Neural cell (in vitro differentiated cells): ENCODE measurements at regions not wholly inside any gene's neighbourhood (a gene's known extent, or its start where the extent isn't known, plus 50 kb on each side); places are given as distances from the start of the nearest gene placed in this dataset.

ENCODE experiments used
- H2AFZ ChIP-seq: fragments of 200-600, 300-800 bp; sonication (generic), shearing (Covaris generic); 2 replicates; pipeline ENCODE4 v1.6.0; 2014; ENCODE audit warnings: low read depth, mild to moderate bottlenecking, antibody characterized with exemption, low read length, moderate library complexity
- H3F3A ChIP-seq: fragments of 200-600 bp; shearing (Covaris generic); 2 replicates; pipeline ENCODE4 v1.6.1; 2016; ENCODE audit warnings: mild to moderate bottlenecking, moderate library complexity, mixed read lengths, antibody characterized with exemption, low read length; ENCODE audit not compliant: insufficient read depth, poor library complexity, severe bottlenecking
- H3K27ac ChIP-seq: fragments of 200-600, 300-800 bp; sonication (generic), shearing (Covaris generic); 2 replicates; pipeline ENCODE4 v1.5.1; 2014; ENCODE audit warnings: mild to moderate bottlenecking, low read length, moderate library complexity
- H3K27me3 ChIP-seq: fragments of 300-800, 200-600 bp; sonication (generic), shearing (Covaris generic); 2 replicates; pipeline ENCODE4 v1.6.0; 2014; ENCODE audit warnings: mild to moderate bottlenecking, low read depth, low read length, moderate library complexity; ENCODE audit not compliant: insufficient read depth
- H3K36me3 ChIP-seq: fragments of 300-800, 200-600 bp; sonication (generic), shearing (Covaris generic); 2 replicates; pipeline ENCODE4 v1.5.1; 2014; ENCODE audit warnings: mild to moderate bottlenecking, antibody characterized with exemption, low read length, moderate library complexity; ENCODE audit not compliant: insufficient read depth
- H3K4me2 ChIP-seq: fragments of 300-800, 200-600 bp; sonication (generic), shearing (Covaris generic); 2 replicates; pipeline ENCODE4 v1.6.0; 2014; ENCODE audit warnings: mild to moderate bottlenecking, low read length
- H3K4me3 ChIP-seq: fragments of 300-800, 200-600 bp; sonication (generic), shearing (Covaris generic); 2 replicates; pipeline ENCODE4 v1.5.1; 2014; ENCODE audit warnings: mild to moderate bottlenecking, low read length, moderate library complexity
- H3K79me2 ChIP-seq: fragments of 200-600 bp; shearing (Covaris generic); replicated peaks from 2 replicates; pipeline ENCODE4 v1.6.0; 2014; ENCODE audit warnings: mild to moderate bottlenecking, low read length, moderate library complexity; ENCODE audit not compliant: insufficient read depth
- H3K9ac ChIP-seq: fragments of 300-800, 200-600 bp; sonication (generic), shearing (Covaris generic); 2 replicates; pipeline ENCODE4 v1.6.1; 2016; ENCODE audit warnings: mild to moderate bottlenecking, low read length, mixed read lengths
- H3K9me2 ChIP-seq: fragments of 200-600 bp; shearing (Covaris generic); 2 replicates; pipeline ENCODE4 v1.6.1; 2016; ENCODE audit warnings: mild to moderate bottlenecking, low read length, mixed read lengths; ENCODE audit not compliant: insufficient read depth
- H3K9me3 ChIP-seq: fragments of 200-600, 300-800 bp; sonication (generic), shearing (Covaris generic); 2 replicates; pipeline ENCODE4 v1.6.1; 2016; ENCODE audit warnings: mild to moderate bottlenecking, mixed run types, low read length, moderate library complexity, mixed read lengths
- H4K20me1 ChIP-seq: fragments of 200-600 bp; shearing (Covaris generic); 2 replicates; pipeline ENCODE4 v1.6.1; 2016; ENCODE audit warnings: mild to moderate bottlenecking, mixed run types; ENCODE audit not compliant: insufficient read depth
- EP300 ChIP-seq: fragments of 450-650 bp; conservative IDR thresholded peaks from 2 replicates; pipeline ENCODE4 v1.6.1; 2014; ENCODE audit warnings: antibody characterized with exemption, mild to moderate bottlenecking, moderate library complexity; ENCODE audit not compliant: poor library complexity, severe bottlenecking
- EZH2 ChIP-seq: fragments of 200-600, 300-800 bp; shearing (Covaris generic), sonication (generic); IDR thresholded peaks from 2 replicates; pipeline ENCODE4 v1.6.1; 2014; ENCODE audit warnings: antibody characterized with exemption, low read length, borderline replicate concordance, mild to moderate bottlenecking; ENCODE audit not compliant: insufficient read depth, poor library complexity, severe bottlenecking
- MXI1 ChIP-seq: fragments of 450-650 bp; conservative IDR thresholded peaks from 2 replicates; pipeline ENCODE4 v1.6.1; 2014; ENCODE audit warnings: antibody characterized with exemption, mild to moderate bottlenecking; ENCODE audit not compliant: poor library complexity, severe bottlenecking
- POLR2AphosphoS5 ChIP-seq: IDR thresholded peaks from 2 replicates; pipeline ENCODE4 v1.6.1; 2012
- RAD21 ChIP-seq: fragments of 450-650 bp; conservative IDR thresholded peaks from 2 replicates; pipeline ENCODE4 v1.6.1; 2014; ENCODE audit warnings: antibody characterized with exemption, mild to moderate bottlenecking, moderate library complexity
- SMC3 ChIP-seq: fragments of 450-650 bp; conservative IDR thresholded peaks from 2 replicates; pipeline ENCODE4 v1.6.1; 2014; ENCODE audit warnings: antibody characterized with exemption, mild to moderate bottlenecking, moderate library complexity; ENCODE audit not compliant: poor library complexity
- TAF1 ChIP-seq: IDR thresholded peaks from 2 replicates; pipeline ENCODE4 v1.6.1; 2012; ENCODE audit warnings: low read depth
- TF ChIP-seq, protein P1 (sequence below): fragments of 450-650 bp; IDR thresholded peaks from 2 replicates; pipeline ENCODE4 v1.5.1; 2014; ENCODE audit warnings: antibody characterized with exemption, mild to moderate bottlenecking, moderate library complexity; ENCODE audit not compliant: poor library complexity, severe bottlenecking
- TF ChIP-seq, protein P2 (sequence below): IDR thresholded peaks from 2 replicates; pipeline ENCODE4 v1.6.1; 2012; ENCODE audit warnings: borderline replicate concordance

DNA sequence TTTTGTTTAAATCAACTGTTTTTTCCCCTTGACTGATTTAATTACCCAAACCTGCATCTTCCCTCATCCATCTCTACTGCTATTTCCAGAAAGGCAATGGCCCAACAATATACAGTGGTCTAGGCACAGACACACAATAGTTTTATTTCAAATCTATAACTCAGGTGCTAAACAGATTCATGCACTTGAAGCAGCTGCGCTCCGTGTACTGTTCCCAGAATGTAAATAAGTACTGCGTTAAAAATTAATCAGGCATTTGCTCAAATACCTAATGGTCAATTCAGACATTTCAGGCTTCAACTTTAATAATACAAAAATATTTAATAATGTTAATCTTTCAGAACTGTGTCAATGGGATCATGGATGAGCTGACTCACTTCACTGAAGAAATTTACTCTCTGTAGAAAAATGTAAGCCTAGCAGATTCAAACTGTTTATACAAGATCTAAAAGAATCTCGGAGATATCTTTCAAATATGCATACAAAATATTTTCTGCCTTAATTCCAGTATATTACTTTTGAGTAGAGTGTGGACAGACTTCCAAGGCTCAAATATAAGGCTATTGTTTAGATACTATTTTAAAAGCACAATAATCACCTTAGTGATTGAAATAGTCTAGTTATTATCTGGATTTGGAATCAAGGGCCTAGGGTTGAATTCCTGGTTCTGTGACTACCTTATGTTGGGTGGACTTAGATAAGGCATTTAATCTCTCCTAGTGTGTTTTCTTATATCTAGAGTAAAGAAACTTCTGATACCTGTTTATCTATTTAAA, 97.4 kb upstream of the PSMD7 start:
- no peaks in the 10 kb centered on the region for H3K36me3 ChIP-seq
- TF ChIP-seq, protein P1, sequence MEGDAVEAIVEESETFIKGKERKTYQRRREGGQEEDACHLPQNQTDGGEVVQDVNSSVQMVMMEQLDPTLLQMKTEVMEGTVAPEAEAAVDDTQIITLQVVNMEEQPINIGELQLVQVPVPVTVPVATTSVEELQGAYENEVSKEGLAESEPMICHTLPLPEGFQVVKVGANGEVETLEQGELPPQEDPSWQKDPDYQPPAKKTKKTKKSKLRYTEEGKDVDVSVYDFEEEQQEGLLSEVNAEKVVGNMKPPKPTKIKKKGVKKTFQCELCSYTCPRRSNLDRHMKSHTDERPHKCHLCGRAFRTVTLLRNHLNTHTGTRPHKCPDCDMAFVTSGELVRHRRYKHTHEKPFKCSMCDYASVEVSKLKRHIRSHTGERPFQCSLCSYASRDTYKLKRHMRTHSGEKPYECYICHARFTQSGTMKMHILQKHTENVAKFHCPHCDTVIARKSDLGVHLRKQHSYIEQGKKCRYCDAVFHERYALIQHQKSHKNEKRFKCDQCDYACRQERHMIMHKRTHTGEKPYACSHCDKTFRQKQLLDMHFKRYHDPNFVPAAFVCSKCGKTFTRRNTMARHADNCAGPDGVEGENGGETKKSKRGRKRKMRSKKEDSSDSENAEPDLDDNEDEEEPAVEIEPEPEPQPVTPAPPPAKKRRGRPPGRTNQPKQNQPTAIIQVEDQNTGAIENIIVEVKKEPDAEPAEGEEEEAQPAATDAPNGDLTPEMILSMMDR = no peak
- TF ChIP-seq EP300 = no peak
- TF ChIP-seq POLR2AphosphoS5 = no peak
- TF ChIP-seq SMC3 = no peak
- no peak for TF ChIP-seq MXI1
- no peak for TF ChIP-seq RAD21
- TF ChIP-seq, protein P2, sequence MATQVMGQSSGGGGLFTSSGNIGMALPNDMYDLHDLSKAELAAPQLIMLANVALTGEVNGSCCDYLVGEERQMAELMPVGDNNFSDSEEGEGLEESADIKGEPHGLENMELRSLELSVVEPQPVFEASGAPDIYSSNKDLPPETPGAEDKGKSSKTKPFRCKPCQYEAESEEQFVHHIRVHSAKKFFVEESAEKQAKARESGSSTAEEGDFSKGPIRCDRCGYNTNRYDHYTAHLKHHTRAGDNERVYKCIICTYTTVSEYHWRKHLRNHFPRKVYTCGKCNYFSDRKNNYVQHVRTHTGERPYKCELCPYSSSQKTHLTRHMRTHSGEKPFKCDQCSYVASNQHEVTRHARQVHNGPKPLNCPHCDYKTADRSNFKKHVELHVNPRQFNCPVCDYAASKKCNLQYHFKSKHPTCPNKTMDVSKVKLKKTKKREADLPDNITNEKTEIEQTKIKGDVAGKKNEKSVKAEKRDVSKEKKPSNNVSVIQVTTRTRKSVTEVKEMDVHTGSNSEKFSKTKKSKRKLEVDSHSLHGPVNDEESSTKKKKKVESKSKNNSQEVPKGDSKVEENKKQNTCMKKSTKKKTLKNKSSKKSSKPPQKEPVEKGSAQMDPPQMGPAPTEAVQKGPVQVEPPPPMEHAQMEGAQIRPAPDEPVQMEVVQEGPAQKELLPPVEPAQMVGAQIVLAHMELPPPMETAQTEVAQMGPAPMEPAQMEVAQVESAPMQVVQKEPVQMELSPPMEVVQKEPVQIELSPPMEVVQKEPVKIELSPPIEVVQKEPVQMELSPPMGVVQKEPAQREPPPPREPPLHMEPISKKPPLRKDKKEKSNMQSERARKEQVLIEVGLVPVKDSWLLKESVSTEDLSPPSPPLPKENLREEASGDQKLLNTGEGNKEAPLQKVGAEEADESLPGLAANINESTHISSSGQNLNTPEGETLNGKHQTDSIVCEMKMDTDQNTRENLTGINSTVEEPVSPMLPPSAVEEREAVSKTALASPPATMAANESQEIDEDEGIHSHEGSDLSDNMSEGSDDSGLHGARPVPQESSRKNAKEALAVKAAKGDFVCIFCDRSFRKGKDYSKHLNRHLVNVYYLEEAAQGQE = no peak
- TF ChIP-seq TAF1 = no peak
- TF ChIP-seq EZH2 = no peak
- H3K27me3 ChIP-seq = no peaks in the 10 kb centered on the region
- no peaks in the 10 kb centered on the region for H3K79me2 ChIP-seq
- no peaks in the 10 kb centered on the region for H3F3A ChIP-seq
- no peak overlapping the region for H3K4me2 ChIP-seq
- H3K9me3 ChIP-seq = no peaks in the 10 kb centered on the region
- no peaks in the 10 kb centered on the region for H3K9me2 ChIP-seq
- H3K27ac ChIP-seq = no peak overlapping the region
- H2AFZ ChIP-seq = no peak overlapping the region
- H3K4me3 ChIP-seq = no peak overlapping the region
- H3K9ac ChIP-seq = no peak overlapping the region
- no peaks in the 10 kb centered on the region for H4K20me1 ChIP-seq

DNA sequence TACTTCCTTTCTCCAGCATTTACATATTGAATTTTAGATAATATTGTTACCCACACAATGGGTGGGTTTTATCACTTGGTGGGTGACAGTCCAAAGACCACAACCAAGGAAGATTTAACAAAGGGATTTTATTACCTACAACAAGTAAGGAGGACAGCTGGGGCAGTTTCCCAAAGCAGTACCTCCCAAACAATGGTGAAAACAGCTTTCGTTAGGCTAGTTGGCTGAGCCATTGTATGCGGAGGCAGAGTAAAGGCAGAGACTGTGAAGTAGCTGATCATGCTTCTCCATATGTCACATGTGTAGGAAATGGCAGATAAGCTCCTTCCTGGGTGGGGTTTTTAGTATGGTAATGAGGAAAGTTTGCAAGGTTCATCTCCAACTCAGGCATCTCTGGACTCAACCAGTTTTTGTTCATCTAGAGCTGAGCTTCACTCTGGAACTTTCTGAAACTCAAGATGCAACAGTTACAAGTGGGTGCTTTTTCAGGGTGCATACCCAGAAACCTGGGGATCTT, 104.3 kb upstream of the PSMD7 start:
- H2AFZ ChIP-seq = no peak overlapping the region
- no peaks in the 10 kb centered on the region for H3K36me3 ChIP-seq
- H3K9me2 ChIP-seq = no peaks in the 10 kb centered on the region
- H3K79me2 ChIP-seq = no peaks in the 10 kb centered on the region
- no peaks in the 10 kb centered on the region for H3K9me3 ChIP-seq
- no peak overlapping the region for H3K4me2 ChIP-seq
- H3K4me3 ChIP-seq = no peak overlapping the region
- H3K27ac ChIP-seq = no peak overlapping the region
- no peaks in the 10 kb centered on the region for H4K20me1 ChIP-seq
- no peaks in the 10 kb centered on the region for H3F3A ChIP-seq
- H3K27me3 ChIP-seq = no peaks in the 10 kb centered on the region
- TF ChIP-seq EP300 (no peak), EZH2 (no peak), TAF1 (no peak), RAD21 (no peak), SMC3 (no peak), MXI1 (no peak), POLR2AphosphoS5 (no peak)
- TF ChIP-seq, protein P1 = no peak
- TF ChIP-seq, protein P2 = no peak
- no peak overlapping the region for H3K9ac ChIP-seq
